ENCODE measurements at regions not wholly inside any gene's neighbourhood (a gene's known extent, or its start where the extent isn't known, plus 50 kb on each side); places are given as distances from the start of the nearest gene placed in this dataset.

DNA sequence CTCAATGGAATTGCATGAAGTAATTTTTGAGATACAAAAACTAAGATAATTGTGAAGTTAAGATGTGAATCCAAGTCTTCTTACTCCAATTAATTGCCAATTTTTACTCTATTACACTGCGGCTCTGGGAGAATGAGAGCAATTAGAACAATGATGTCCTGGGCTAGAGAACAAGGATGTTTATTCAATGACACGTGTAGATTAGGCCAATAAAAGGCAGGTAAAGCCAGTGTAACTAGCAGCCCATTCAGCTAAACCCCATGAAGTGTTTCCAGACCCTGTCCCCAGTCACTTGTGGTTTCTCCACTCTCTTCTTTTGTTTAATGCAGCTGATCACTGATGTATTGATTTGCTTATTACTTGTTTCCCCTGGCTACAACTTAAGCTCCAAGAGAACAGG is 381.1 kb upstream of the ARHGEF26 start:
- no peaks in the 10 kb centered on the region for H3K27me3 Mint-ChIP-seq
- H3K4me3 Mint-ChIP-seq: no peak overlapping the region
- no peak overlapping the region for H3K27ac Mint-ChIP-seq
- H3K9me3 Mint-ChIP-seq: peaks cover 0 to 6% (median 3%) of the 10 kb centered on the region in 7 donors
- DNase-seq (no peak), ATAC-seq (ENCODE audit: low read depth in 2 of 2) (no peak)
- H3K36me3 Mint-ChIP-seq: no peaks in the 10 kb centered on the region
- no peaks in the 10 kb centered on the region for H3K4me1 Mint-ChIP-seq

DNA sequence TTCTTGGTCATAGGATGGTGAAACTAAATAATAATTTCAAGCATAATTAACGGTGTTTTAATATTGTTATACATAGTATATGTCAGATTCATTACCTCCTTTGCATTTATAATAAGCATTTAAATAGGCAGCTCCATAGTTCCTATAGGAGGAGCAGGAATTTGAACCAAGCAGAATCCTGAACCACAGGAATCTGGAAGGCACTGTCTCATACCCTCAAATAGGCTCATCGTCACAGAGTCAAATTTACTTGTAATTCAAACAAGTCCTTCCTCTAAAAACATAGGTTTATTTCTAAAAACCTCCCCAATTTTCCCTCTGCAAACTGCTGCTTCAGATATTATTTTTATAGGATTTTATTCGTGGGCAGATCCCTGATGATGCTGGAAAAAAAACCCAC is 376.3 kb upstream of the ARHGEF26 start:
- H3K36me3 Mint-ChIP-seq: no peaks in the 10 kb centered on the region
- H3K27ac Mint-ChIP-seq: no peak overlapping the region
- no peak overlapping the region for H3K4me3 Mint-ChIP-seq
- no peaks in the 10 kb centered on the region for H3K4me1 Mint-ChIP-seq
- H3K27me3 Mint-ChIP-seq: no peaks in the 10 kb centered on the region
- no peaks in the 10 kb centered on the region for H3K9me3 Mint-ChIP-seq
- DNase-seq (no peak), ATAC-seq (ENCODE audit: low read depth in 2 of 2) (no peak)

DNA sequence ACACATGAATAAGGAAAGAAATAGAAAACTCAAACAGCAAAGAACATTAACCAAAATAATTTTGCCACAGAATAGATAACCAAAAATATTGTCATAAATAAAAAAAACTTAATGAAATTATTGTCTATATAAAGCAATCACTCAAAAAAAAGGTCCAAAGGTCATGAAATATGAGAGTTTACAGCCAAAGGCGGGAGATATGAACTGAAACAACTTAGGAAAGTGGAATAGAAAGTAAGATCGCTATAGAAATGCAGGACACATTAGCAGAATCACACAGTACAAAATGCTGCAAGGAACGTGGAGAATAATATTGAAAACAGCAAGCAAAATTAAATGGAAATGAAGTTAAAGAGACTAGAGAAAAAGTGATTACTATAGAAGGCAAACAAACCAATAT is 375.0 kb upstream of the ARHGEF26 start:
- ATAC-seq (ENCODE audit: low read depth in 2 of 2) (no peak), DNase-seq (no peak)
- no peak overlapping the region for H3K27ac Mint-ChIP-seq
- H3K4me1 Mint-ChIP-seq: no peaks in the 10 kb centered on the region
- H3K9me3 Mint-ChIP-seq: no peaks in the 10 kb centered on the region
- H3K4me3 Mint-ChIP-seq: no peak overlapping the region
- H3K36me3 Mint-ChIP-seq: no peaks in the 10 kb centered on the region
- H3K27me3 Mint-ChIP-seq: no peaks in the 10 kb centered on the region

DNA sequence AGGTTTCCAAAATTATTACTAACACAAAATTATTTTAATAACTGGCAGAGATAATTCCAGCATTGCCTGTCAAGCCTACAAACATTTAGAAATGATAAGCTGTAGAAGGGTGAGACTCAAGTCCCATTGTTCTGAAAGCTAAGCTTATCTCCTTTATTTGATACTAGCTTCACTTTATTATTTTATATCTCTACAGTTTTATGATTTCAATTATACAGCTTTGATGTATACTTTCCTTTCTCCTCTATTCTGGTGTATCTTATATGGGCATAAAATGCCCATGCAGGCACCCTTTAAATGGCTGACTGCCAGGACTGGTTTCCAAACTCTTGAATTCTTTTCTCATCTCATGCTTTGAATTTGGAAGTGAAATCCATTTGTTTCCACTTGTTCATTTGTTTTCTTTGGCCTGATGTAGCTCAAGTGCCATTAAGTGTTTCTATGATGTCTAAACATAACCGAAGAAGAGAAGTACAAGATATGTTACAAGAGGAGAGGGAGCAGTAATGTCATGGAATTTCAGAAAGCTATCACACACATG is 372.1 kb upstream of the ARHGEF26 start:
- Mint-ChIP-seq H3K36me3 (no peaks in the 10 kb centered on the region), H3K4me1 (no peaks in the 10 kb centered on the region), H3K27ac (no peak overlapping the region), H3K9me3 (no peaks in the 10 kb centered on the region), H3K4me3 (no peak overlapping the region), H3K27me3 (no peaks in the 10 kb centered on the region)
- ATAC-seq (ENCODE audit: low read depth in 2 of 2) (no peak), DNase-seq (no peak)

DNA sequence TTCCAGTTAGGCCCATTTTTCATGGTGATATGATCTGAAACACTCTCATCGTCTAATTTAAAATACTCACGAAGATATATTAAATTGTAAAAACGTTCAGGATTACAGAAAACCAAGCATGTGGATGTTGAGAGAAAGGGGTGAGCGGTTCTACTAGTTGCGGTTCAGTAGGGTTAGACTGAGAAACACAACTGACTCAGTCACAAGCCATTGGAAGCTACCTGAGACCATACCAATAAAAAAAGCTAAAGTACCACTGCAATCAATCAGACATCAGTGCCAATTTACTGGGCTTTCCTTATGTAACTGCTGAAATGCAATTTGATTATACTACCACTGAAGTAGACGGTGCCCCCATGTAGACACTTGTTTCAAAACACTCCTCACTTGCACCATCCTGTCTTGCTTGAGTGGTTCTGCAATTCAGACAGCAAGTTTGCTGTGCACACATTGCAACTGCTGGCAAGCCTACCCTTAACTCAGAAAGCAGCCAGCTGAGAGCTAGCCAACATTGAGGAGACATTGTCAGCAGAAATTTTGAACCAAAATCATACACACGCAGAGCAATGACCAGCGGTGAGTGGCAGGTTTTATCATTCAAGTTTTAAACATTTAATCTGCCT is 368.7 kb upstream of the ARHGEF26 start:
- H3K27me3 Mint-ChIP-seq: no peaks in the 10 kb centered on the region

DNA sequence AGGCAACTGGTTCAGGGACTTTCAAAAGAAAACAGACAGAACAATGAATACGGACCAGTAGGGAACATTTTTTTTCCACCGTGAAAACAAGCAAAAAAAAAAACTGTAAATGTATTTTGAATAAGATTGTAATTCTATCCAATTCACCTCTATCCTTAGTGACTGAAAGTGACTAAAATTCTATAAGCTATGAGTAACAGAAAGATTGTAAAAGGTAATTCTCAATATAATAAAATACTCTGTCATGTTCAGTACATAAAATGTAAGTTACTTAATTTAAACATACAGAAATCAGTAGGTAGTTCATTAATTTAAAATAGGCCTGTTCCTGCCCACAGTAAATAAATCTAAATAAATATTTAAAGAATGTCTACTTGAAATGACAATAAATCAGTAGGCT is 368.2 kb upstream of the ARHGEF26 start:
- Mint-ChIP-seq H3K9me3 (peaks cover 0 to 6% (median 0%) of the 10 kb centered on the region in 7 donors), H3K36me3 (no peaks in the 10 kb centered on the region), H3K27ac (no peak overlapping the region), H3K4me3 (no peak overlapping the region), H3K4me1 (no peaks in the 10 kb centered on the region), H3K27me3 (no peaks in the 10 kb centered on the region)
- ATAC-seq (ENCODE audit: low read depth in 2 of 2): no peak
- DNase-seq: no peak

More for the DNA sequence above, 368.7 kb upstream of the ARHGEF26 start:
- Mint-ChIP-seq H3K9me3 (peaks cover 0 to 6% (median 0%) of the 10 kb centered on the region in 7 donors), H3K4me1 (no peaks in the 10 kb centered on the region), H3K36me3 (no peaks in the 10 kb centered on the region), H3K27ac (no peak overlapping the region), H3K4me3 (no peak overlapping the region)
- DNase-seq (no peak), ATAC-seq (ENCODE audit: low read depth in 2 of 2) (no peak)

DNA sequence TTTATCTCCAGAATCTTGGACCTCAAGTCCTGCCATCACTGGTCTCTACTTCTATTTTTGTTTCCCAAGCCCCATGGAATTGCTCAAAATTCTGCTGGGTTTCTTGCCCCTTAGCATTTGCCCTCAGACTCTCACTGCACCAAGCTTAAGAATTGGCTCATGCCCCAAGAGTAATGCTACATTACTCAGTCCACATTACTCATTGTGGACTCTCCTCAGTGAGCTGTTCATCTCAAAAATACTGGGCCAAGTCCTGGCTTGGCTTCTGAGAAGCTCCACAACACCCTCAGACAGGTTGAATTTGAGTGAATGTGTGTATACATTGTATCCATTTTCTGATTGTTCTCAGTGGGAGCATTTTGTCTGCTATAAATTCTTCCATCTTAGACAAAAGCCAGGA is 364.4 kb upstream of the ARHGEF26 start:
- H3K9me3 Mint-ChIP-seq: peaks cover 0 to 6% (median 0%) of the 10 kb centered on the region in 7 donors
- DNase-seq: no peak
- no peak overlapping the region for H3K4me3 Mint-ChIP-seq
- no peaks in the 10 kb centered on the region for H3K27me3 Mint-ChIP-seq
- H3K4me1 Mint-ChIP-seq: no peaks in the 10 kb centered on the region
- no peak for ATAC-seq (ENCODE audit: low read depth in 2 of 2)
- no peak overlapping the region for H3K27ac Mint-ChIP-seq
- H3K36me3 Mint-ChIP-seq: no peaks in the 10 kb centered on the region

DNA sequence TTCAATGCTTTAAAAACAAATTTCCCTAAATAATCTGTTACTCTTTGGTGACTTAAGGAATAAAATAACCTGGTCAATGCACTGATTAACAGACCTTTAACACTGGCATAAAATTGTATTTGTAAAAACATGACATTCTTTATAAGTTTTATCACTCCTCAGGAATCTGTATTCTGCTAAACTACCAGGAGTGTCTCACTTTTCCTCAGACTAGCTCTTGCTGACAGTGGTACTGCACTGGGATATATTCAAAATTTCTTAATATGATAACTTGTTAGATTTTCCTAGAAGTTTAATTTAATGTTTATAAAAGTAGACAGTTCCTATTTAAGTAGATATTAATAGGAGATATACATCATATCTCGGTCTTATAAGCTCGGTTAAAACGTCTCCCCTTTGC is 363.4 kb upstream of the ARHGEF26 start:
- H3K27me3 Mint-ChIP-seq: no peaks in the 10 kb centered on the region
- H3K4me3 Mint-ChIP-seq: no peak overlapping the region
- H3K27ac Mint-ChIP-seq: no peak overlapping the region
- ATAC-seq (ENCODE audit: low read depth in 2 of 2) (no peak), DNase-seq (no peak)
- peaks cover 0 to 6% (median 0%) of the 10 kb centered on the region in 7 donors for H3K9me3 Mint-ChIP-seq
- H3K4me1 Mint-ChIP-seq: no peaks in the 10 kb centered on the region
- no peaks in the 10 kb centered on the region for H3K36me3 Mint-ChIP-seq

DNA sequence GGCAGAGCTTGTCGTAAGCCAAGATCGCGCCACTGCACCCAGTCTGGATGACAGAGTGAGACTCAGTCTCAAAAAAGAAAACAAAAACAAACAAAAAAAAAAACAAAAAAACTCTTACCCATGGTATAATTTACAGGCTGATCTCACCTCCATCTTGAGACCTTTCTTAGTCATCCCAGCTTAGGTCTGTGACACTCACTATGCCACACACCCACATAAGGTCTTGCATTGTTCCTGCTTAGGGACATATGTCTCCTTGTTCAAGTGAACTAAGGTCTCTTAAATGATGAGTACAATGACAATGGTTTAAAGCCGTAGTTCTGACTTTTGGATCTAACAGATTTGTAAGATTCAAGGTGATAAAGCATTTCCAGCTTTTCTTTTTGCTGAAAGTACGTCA is 360.2 kb upstream of the ARHGEF26 start:
- H3K27ac Mint-ChIP-seq: no peak overlapping the region
- no peak for ATAC-seq (ENCODE audit: low read depth in 2 of 2)
- H3K4me1 Mint-ChIP-seq: no peaks in the 10 kb centered on the region
- peaks cover 0 to 2% of the 10 kb centered on the region in 2 donors for H3K36me3 Mint-ChIP-seq
- no peak overlapping the region for H3K4me3 Mint-ChIP-seq
- H3K9me3 Mint-ChIP-seq: peaks cover 0 to 1% (median 0%) of the 10 kb centered on the region in 7 donors
- DNase-seq: no peak
- peaks cover 0 to 8% (median 7%) of the 10 kb centered on the region in 3 donors for H3K27me3 Mint-ChIP-seq

DNA sequence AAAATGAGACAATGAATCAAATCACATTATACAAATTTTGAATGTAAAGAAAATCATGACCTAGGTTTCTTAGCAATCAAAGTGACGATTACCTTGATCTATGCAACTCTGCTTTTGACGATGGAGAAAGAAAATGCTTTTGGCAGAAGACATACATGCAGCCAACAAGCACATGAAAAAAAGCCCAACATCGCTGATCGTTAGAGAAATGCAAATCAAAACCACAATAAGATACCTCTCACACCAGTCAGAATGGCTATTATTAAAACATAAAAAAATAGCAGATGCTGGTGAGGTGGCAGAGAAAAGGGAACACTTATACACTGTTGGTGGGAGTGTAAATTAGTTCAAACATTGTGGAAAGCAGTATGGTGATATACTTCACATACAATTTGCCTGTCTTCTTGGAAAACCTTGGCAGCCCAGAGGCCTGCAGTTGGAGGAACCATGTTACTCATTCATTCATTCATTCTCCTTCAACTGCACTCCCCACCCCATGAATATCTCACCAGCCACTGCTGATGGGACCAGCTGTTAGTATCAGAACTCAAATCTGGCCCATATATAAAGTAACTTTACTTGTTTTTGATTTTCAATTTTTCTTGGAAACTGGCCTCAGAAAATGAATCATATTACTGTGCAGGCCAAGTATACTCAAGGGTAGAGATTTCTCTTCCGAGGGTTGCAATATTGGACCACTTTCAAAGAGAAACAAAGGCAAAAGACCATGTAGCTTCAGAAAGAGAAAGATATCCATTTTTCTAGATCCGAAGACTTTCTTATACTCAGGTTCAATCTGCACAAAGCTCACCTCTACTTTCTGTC is 358.6 kb upstream of the ARHGEF26 start:
- peaks cover 0 to 4% of the 10 kb centered on the region in 2 donors for H3K36me3 Mint-ChIP-seq
- no peak for DNase-seq
- no peak overlapping the region for H3K27ac Mint-ChIP-seq
- H3K27me3 Mint-ChIP-seq: peaks cover 4 to 8% (median 7%) of the 10 kb centered on the region in 3 donors
- ATAC-seq (ENCODE audit: low read depth in 2 of 2): no peak
- no peak overlapping the region for H3K4me3 Mint-ChIP-seq
- peaks cover 0 to 4% (median 0%) of the 10 kb centered on the region in 7 donors for H3K9me3 Mint-ChIP-seq
- H3K4me1 Mint-ChIP-seq: no peaks in the 10 kb centered on the region

DNA sequence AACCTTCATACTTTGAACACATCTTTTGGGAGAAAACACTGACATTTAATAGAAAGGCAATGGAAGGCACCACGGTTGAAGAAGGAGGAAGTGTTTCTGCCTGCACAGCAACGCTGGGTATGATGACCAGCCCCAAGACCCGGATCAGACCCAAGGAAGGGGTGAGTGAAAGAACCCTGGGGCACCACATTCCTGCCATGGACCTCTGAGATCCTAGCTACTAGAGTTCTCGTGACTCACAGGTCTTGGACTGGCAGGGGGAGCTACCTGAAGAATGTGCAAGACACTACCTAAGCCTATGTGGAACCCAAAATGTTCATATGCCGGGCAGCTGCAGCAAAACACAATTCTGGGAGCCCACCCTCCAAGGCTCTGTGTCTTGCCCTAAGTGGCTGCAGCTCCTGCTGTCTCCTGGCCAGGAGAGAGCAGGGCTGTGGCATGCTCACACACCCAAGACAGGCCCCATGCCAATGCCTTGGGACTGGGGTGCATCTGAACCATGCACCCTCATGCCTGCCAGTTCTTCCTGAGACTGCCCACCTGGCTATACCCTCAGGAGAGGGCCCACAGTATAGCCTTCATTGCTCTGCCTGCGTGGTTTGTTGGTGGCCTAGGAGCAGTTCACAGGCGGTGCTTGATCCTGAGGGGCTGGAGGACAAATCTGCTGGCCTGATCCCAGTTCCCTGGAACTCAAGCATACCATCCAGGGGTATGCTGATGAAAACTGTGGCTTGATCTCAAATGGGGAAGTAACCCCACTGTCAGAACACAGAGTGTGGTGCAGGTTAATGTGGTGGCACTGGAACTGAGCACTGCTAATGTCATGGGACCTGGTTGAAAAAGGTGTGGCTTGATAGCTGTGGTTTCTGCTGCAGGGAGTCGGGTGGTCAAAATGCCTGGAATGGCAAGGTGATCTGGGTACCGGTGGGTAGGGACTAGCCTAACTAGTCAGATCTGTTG is 353.3 kb upstream of the ARHGEF26 start:
- H3K9me3 Mint-ChIP-seq: peaks cover 4 to 22% (median 12%) of the 10 kb centered on the region in 7 donors
- DNase-seq (no peak), ATAC-seq (ENCODE audit: low read depth in 2 of 2) (no peak)
- H3K27ac Mint-ChIP-seq: no peak overlapping the region
- H3K36me3 Mint-ChIP-seq: peaks cover 0 to 4% of the 10 kb centered on the region in 2 donors
- H3K4me3 Mint-ChIP-seq: no peak overlapping the region
- peaks cover 8 to 19% (median 13%) of the 10 kb centered on the region in 3 donors for H3K27me3 Mint-ChIP-seq
- H3K4me1 Mint-ChIP-seq: no peaks in the 10 kb centered on the region

DNA sequence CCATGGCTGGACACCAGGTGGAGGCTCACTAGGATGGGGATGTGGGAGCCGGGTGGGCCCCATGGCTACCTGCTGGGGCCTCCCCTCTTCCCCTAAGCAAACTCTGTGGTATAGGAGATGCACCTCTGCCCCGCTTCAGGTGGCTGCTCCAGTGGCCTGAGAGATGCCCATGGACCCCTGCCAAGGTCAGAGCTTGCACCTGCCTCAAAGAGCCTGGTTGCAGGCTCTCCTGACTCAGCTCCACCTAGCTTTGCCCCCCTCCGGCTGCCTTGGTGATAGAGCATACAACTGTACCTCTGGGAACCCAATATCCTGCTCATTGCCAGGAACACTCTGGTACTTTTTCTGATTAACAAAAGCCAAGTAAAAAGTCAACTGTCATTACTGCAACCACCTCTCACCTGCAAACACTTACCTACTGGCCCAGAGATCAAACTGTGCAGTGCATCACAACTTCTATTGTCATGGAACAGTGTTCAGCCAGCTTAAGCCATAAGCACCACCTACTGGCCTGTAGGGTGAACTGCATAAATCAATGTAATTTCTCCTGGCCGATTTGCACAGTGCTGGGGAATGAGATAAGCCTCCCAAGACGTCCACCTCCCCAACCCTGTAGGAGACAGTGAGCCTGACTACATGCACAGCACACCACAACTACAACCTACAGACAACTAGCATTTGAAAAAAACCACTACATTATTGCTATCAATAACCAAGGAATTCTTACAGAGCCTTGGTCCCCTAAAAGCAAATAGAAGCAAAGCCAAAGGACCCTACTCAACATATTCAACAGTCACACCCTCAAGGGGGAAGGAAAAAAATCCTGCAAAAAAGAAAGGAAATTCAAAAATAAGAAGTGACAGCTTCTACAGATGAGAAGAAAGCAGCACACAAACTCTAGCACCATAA is 352.4 kb upstream of the ARHGEF26 start:
- H3K9me3 Mint-ChIP-seq: peaks cover 4 to 22% (median 12%) of the 10 kb centered on the region in 7 donors
- ATAC-seq (ENCODE audit: low read depth in 2 of 2): peak; percentile 45 to 66
- H3K27me3 Mint-ChIP-seq: peaks cover 8 to 19% (median 13%) of the 10 kb centered on the region in 3 donors
- H3K27ac Mint-ChIP-seq: no peak overlapping the region
- peak; percentile 23 for DNase-seq
- no peak overlapping the region for H3K4me3 Mint-ChIP-seq
- H3K36me3 Mint-ChIP-seq: peaks cover 0 to 4% of the 10 kb centered on the region in 2 donors
- H3K4me1 Mint-ChIP-seq: no peaks in the 10 kb centered on the region
